Mucosa of gallbladder (tissue), 1 donor: ENCODE measurements at regions not wholly inside any gene's neighbourhood (a gene's known extent, or its start where the extent isn't known, plus 50 kb on each side); places are given as distances from the start of the nearest gene placed in this dataset.

Source experiments
- DNase-seq: peaks from one replicate; pipeline ENCODE4 v3.0.0-alpha.2; 2020; ENCODE audit warnings: low spot score
- donor health status: DM: no; HTN: no; CAD: no.

DNA sequence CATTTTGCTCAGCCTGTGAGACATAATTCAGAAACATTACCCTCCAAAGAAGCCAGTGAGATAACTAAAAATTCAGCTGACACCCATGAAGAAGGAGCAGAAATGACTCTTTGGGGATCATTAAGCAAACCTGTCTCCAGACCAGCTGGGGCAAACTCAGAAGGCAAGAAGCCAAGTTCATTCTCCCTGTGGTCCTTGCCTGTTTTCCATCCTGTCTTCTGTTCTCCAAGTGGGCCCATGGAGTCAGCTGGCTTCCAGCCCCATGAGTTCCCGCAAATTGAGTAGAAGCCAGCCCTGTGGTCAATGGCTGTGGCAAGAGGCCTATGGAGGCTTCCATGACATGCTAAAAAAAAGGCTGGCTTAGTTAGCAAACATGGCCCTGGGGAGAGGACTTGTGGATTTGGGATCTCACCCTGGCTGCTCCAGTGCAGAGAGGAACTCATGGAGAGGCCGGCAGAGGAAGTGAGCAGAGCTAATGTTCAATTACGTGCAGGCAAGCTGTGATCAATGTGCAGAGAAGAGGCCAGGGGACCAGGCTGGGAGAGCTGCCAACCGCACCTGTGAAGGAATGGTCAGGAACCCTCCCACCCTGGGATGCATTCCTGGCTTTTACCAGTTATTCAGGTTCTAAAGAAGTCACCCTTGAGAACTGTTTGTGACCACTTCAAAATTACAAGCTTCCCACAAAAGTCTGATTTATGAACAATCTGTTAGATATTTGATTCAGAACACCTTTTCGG is 229.1 kb downstream of the TSHZ3 start:
- no peak for DNase-seq

GRCh38 chr19:31118986-31119385 is 230.2 kb downstream of the TSHZ3 start:
- no peak for DNase-seq

DNA sequence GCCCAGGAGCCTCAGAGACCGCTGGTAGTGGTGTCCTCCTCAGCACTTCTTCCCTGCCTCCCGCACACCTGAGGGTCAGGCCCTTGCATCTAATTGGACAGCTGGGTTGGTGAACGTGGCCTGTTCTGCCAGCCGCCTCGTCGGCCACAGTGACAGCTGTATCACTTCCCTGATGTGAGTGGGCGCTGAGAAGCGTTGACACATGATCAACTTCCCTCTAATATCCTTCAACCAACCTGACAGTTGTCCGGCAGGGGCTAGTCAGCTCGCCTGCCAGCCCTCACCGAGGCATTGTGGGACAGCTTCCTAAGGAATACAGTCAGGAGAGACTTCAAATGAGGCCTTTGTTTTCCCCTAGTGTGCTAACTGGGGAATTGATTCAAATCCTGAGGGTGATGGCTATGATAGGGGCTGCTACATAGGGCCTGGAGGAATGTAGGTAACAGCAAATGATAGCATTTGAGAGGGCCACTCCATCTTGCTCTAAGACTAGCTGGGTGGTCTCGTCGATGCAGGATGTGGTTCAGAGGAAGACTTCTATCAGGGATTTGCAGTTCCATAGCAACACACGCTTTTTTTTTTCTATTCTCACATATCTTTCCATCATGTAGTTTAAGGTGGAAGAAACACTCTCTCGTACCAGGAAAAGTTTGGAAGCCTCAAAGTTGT is 230.8 kb downstream of the TSHZ3 start:
- DNase-seq: no peak

GRCh38 chr19:31114585-31114984 is 234.7 kb downstream of the TSHZ3 start:
- DNase-seq: no peak

GRCh38 chr19:31113293-31113692 is 235.9 kb downstream of the TSHZ3 start:
- DNase-seq: no peak

DNA sequence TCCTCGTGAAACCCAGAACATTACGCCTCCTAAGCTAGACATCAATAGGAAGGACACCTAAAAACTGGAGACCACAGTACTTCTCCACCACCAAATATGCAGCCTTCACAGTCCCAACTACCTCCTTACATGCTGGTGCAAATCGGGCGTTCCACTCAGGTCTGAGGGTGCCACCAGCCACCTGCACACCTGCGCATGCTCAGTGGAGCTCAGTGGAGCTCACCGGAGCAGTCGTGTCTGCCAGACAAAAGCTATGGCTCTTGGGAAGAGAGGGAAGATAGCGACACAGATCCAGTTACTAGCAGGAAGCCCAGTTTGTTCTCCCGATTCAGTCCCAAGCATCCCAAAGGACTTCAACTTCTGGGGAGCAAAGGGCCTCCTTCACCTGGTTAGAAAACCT is 237.1 kb downstream of the TSHZ3 start:
- no peak for DNase-seq

GRCh38 chr19:31111741-31112140 is 237.5 kb downstream of the TSHZ3 start:
- no peak for DNase-seq

DNA sequence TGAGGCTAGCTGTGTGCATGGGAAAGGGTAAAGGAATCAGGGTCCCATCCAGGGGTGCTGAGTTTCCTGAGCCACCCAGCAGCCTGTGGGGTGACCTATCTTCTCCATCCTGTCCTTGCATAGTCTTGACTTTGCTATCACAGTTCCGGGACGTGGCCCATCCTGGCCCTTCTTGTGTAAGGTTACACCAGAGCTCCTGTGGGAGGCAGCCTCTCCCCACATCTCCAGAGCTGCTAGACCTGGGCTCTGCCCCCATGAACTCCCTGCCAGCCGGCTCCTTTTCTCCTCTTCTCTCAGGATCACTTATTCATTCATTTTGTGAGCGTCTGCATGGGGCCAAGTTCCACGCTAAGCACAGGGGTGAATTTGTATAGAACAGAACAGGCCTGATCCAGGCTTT is 238.9 kb downstream of the TSHZ3 start:
- no peak for DNase-seq

DNA sequence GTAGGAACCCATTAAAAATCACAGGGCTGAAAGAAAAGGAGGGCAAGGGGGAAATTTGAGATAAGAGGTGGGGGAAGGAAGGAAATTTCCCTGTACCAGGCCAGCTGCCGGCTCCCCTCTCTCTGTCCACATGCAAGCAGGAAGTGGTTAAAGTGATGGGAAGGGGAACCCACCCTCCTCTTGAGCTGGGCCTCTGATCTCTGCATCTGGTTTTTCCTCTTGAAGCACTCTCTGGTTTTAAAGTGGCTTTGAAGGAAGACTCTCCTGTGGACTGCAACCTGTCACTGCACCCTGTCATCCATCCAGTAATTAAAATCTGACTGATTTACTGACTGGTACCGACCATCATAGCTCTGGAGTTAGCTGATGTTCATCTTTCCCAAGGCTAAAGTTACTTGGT is 239.6 kb downstream of the TSHZ3 start:
- DNase-seq: no peak

GRCh38 chr19:31107096-31107495 is 242.1 kb downstream of the TSHZ3 start:
- DNase-seq: no peak

DNA sequence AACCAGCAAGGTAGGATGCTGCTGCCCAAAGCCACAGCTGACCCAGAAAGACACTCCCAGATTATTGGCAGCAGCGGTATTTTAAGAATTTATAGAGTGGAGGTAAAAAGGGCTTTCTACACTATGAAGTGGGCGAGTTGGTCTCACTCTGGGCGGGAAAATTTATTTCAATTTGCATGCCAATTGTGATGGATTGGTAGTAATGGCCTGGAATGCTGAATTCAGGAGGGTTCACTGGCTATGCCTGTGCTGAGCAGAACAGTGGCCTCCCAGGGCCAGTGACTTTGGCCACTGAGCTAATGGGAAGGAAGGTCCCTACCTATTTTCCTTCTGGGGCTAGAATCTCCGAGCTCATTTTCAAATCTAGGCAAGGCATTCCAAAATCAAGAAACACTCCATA is 243.5 kb downstream of the TSHZ3 start:
- no peak for DNase-seq

DNA sequence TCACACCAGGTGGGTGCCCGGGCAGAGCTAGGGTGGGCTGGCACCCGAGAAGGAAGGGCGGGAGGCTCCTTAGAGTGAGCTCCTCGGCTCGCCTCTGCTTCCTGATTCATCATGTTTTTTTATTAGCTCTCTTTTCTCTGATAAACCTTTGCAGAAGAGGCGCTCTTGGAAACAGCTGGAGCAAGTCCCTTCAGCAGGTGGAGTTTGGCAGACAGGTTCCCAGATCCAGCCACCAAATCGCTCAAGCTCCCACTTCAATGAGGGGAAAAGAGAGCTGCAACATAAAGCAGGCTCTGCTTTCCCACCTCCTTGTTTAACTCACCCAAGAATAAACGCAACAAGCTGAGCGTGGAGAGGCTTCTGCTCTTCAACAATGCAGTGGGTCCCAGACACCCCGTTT is 244.8 kb downstream of the TSHZ3 start:
- DNase-seq: no peak

- DNase-seq: no peak
These were observed 246.0 kb downstream of the TSHZ3 start for GRCh38 chr19:31103228-31103627.

GRCh38 chr19:31102674-31103073 is 246.6 kb downstream of the TSHZ3 start:
- no peak for DNase-seq

GRCh38 chr19:31100981-31101380 is 248.3 kb downstream of the TSHZ3 start:
- DNase-seq: no peak

DNA sequence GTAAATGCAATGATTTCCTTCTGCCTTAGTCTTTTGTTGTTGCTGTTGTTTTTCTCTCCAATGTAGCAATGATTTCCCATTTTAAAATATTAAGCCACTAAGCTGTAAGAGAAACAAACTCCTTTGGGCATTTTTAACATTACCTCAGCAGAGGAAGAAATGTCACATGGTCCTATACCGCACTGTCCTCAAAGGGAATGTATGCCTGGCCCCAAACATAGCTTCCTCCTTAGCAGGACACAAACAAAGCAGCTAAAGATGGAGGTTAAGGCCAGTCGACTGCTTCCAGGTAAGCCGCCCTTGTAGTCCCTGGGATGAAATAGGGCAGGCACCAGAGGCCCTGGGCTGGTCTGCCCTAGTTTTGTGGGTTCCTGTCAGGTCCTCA is 249.0 kb downstream of the TSHZ3 start:
- DNase-seq: no peak

DNA sequence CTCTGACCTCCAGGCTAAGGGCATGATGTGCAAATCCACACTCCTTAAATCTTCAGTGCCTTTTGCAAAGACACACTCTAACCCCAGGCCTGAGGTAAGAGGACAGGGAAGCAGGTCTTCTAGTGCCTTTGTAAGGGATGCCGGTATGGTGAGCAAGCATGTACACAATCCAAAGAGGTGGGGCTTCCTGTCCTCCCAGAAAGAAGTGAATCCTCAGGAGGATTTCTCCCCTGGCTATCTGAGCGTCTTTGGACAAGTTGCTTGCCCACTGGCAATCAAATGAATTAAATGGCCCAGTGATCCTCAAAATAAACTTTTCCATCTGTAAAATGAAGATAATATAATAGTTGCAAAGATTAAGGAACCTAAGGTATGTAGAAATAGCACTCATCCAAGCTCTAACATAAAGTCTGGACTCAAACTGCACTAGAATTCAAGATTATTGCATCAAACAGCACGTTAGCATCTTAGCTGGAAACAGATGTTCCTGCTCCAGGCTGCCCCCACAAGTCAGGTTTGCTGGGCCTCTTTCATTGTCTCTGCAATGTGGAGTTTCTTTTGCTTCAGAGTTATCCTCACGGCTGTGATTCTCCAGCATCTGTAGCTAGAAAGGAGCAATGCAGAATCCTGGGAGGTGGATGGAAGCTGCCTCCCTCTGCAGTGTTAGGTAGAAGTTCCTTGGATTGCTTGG is 249.6 kb downstream of the TSHZ3 start:
- no peak for DNase-seq

GRCh38 chr19:31098836-31099235 is 250.4 kb downstream of the TSHZ3 start:
- DNase-seq: no peak

- DNase-seq: no peak
These were observed 252.2 kb downstream of the TSHZ3 start for GRCh38 chr19:31096935-31097545.

- no peak for DNase-seq
These were observed 253.0 kb downstream of the TSHZ3 start for GRCh38 chr19:31096062-31096830.

DNA sequence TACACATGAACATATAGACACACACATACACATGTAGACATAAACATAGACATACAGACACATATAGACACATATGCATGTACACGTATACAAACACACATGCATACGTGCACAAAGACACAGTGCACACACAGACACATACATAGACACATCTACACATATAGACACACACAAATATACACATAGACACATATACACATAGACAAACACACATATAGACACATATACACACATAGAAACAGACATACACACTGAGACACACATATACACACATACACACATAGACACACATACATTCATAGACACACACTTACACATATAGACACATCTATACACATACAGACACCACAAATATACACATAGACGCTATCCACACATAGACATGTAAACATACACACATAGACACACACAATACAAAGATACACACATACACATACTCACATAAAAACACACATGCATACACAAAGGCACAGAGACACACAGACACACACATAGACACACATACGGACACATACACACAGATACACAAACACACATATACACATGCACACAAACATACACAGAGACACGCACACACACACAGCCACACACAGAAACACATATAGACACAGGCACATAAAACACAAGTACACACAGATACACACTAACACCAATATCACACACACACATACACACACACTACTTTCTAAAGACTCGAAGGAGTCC is 254.0 kb downstream of the TSHZ3 start:
- DNase-seq: no peak
